GM18951 (cell line): ENCODE measurements at regions not wholly inside any gene's neighbourhood (a gene's known extent, or its start where the extent isn't known, plus 50 kb on each side); places are given as distances from the start of the nearest gene placed in this dataset.

Experiments
- POLR2A ChIP-seq: IDR thresholded peaks from 4 replicates; pipeline ENCODE4 v1.6.1; 2011; ENCODE audit warnings: mild to moderate bottlenecking; ENCODE audit not compliant: insufficient read length, insufficient read depth; ENCODE audit errors: extremely low read depth
- in situ Hi-C: fragments of 300-500 bp; cut with MboI; formaldehyde crosslinking; loops from one replicate; pipeline ENCODE4 v1.12.0; 2022; ENCODE audit warnings: low sequenced_read_pairs, mixed read lengths, inconsistent platforms; ENCODE audit not compliant: unreplicated experiment

GRCh38 chr1:56189454-56189853, 389.9 kb downstream of the PLPP3 start:
- no peak for TF ChIP-seq POLR2A
- in situ Hi-C loops: no loop called here

- TF ChIP-seq POLR2A: no peak
- in situ Hi-C loops: no loop called here
These were observed 390.5 kb downstream of the PLPP3 start for GRCh38 chr1:56188855-56189254.

- in situ Hi-C loops: no loop called here
- TF ChIP-seq POLR2A: no peak
These were observed 391.1 kb downstream of the PLPP3 start for GRCh38 chr1:56188221-56188620.

- no peak for TF ChIP-seq POLR2A
- in situ Hi-C loops: no loop called here
These were observed 392.0 kb downstream of the PLPP3 start for GRCh38 chr1:56187405-56187804.

GRCh38 chr1:56185493-56185892, 393.9 kb downstream of the PLPP3 start:
- TF ChIP-seq POLR2A: no peak
- in situ Hi-C loops: no loop called here

GRCh38 chr1:56183151-56183550, 396.2 kb downstream of the PLPP3 start:
- TF ChIP-seq POLR2A: no peak
- in situ Hi-C loops: no loop called here

- TF ChIP-seq POLR2A: no peak
- in situ Hi-C loops: no loop called here
These were observed 398.7 kb downstream of the PLPP3 start for GRCh38 chr1:56180520-56181190.

GRCh38 chr1:56179543-56179942, 399.8 kb downstream of the PLPP3 start:
- in situ Hi-C loops: no loop called here
- TF ChIP-seq POLR2A: no peak

GRCh38 chr1:56175211-56175610, 404.2 kb downstream of the PLPP3 start:
- TF ChIP-seq POLR2A: no peak
- in situ Hi-C loops: no loop called here

- in situ Hi-C loops: no loop called here
These were observed 405.0 kb downstream of the PLPP3 start for GRCh38 chr1:56174176-56174885.

GRCh38 chr1:56173736-56174135, 405.6 kb downstream of the PLPP3 start:
- in situ Hi-C loops: no loop called here
- TF ChIP-seq POLR2A: no peak

More at GRCh38 chr1:56174176-56174885, 405.0 kb downstream of the PLPP3 start:
- no peak for TF ChIP-seq POLR2A

GRCh38 chr1:56171670-56172069, 407.7 kb downstream of the PLPP3 start:
- in situ Hi-C loops: no loop called here
- no peak for TF ChIP-seq POLR2A

- in situ Hi-C loops: no loop called here
- TF ChIP-seq POLR2A: no peak
These were observed 408.5 kb downstream of the PLPP3 start for GRCh38 chr1:56170784-56171320.

GRCh38 chr1:56169856-56170255, 409.5 kb downstream of the PLPP3 start:
- TF ChIP-seq POLR2A: no peak
- in situ Hi-C loops: no loop called here

GRCh38 chr1:56168176-56168575, 411.2 kb downstream of the PLPP3 start:
- TF ChIP-seq POLR2A: no peak
- in situ Hi-C loops: no loop called here
